ENCODE measurements at regions not wholly inside any gene's neighbourhood (a gene's known extent, or its start where the extent isn't known, plus 50 kb on each side); places are given as distances from the start of the nearest gene placed in this dataset.

DNA sequence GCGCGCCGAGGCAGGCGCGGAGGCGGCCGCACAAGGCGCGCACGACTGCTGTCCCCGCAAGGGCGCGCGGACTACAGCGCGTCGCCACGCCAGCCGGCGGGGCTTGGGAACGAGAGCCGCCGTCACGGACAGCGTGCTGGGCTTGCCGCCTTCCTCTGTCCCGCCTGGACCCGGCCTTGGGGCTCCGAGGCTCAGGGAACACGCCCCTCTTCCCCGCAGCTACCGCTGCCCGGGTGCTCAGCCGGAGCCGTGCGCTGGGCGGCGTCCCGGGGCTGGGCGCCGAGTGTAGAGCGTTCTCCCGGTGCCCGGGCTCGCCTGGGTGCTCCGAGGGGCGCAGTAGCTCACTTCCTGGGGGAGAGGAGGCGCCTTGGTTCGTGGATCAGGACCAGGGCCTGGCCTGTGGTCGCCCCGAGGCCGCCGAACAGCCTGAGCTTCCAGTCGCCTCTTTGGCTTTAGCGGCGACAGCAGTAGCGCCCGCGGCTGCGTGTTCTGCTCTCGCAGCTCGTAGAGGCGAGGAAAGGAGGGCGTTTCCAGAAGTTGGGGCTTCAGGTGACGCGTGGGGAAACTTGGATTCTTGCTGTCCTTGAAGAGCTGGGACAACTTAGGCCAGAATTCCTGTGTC, 226.7 kb upstream of the C2CD4B start:
- TF ChIP-seq, protein P1, sequence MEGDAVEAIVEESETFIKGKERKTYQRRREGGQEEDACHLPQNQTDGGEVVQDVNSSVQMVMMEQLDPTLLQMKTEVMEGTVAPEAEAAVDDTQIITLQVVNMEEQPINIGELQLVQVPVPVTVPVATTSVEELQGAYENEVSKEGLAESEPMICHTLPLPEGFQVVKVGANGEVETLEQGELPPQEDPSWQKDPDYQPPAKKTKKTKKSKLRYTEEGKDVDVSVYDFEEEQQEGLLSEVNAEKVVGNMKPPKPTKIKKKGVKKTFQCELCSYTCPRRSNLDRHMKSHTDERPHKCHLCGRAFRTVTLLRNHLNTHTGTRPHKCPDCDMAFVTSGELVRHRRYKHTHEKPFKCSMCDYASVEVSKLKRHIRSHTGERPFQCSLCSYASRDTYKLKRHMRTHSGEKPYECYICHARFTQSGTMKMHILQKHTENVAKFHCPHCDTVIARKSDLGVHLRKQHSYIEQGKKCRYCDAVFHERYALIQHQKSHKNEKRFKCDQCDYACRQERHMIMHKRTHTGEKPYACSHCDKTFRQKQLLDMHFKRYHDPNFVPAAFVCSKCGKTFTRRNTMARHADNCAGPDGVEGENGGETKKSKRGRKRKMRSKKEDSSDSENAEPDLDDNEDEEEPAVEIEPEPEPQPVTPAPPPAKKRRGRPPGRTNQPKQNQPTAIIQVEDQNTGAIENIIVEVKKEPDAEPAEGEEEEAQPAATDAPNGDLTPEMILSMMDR (IDR thresholded peaks at IDR 0.05; ENCODE audit: low read depth, low read length), result peak; percentile 47; the same call in 1 of the 2 replicates
- H3K9me3 ChIP-seq (ENCODE audit: severe bottlenecking), result no peaks in the 10 kb centered on the region
- peak overlapping the region; percentile 99 for H3K4me3 ChIP-seq (ENCODE audit: low read depth, low read length)
- H3K36me3 ChIP-seq, result no peaks in the 10 kb centered on the region; the same call in none of the 2 replicates
- no peaks in the 10 kb centered on the region for H3K27me3 ChIP-seq (ENCODE audit: insufficient read depth, low read depth, severe bottlenecking)
- DNase-seq, result peak; percentile 64
- peak overlapping the region; percentile 69 for H3K27ac ChIP-seq

DNA sequence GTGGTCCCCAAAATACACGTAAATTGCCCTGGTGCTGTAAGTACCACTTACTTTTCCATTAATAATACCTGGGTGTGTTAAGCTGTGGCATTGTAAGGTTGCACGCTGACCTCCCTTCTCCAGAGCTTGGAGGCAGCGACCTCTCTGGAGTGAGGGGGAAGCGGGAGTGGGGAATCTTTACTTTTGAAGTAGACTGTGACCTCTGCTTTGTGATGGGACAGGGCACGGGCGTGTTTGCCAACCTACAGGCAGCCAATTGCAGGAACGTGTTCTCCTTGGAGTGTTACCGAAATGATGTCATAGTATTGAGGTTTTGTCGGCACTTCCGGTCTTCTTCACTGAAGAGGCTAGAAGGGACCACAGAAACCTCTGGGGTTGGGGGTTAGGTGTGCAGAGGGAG, 227.3 kb upstream of the C2CD4B start:
- no peak for DNase-seq
- H3K4me3 ChIP-seq (ENCODE audit: low read depth, low read length), result peak overlapping the region; percentile 99
- no peaks in the 10 kb centered on the region; the same call in none of the 2 replicates for H3K36me3 ChIP-seq
- H3K27ac ChIP-seq, result no peak overlapping the region
- TF ChIP-seq, protein P1 (IDR thresholded peaks at IDR 0.05; ENCODE audit: low read depth, low read length), result no peak
- H3K27me3 ChIP-seq (ENCODE audit: insufficient read depth, low read depth, severe bottlenecking), result no peaks in the 10 kb centered on the region
- peaks cover 2% of the 10 kb centered on the region for H3K9me3 ChIP-seq (ENCODE audit: severe bottlenecking)

DNA sequence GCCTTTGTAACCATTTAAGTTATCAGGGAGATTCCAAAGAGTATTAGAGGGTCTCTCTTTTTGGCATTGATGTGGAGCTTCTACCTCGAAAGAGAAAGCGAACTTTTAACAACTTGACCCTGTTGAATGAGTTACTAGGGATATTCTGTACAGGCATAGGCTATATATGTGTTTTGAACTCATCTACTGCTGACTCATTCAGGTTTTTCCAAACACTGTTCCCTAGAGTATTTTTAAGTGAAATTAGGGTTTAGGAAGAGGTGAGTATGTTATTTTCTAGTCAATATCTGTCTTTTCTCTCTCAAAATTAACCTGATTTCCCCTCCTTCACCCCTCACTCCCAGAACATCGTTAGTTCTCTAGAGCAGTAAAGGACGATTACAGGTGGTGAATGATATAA, 228.1 kb upstream of the C2CD4B start:
- Histone ChIP-seq H3K9me3 (ENCODE audit: severe bottlenecking) (peaks cover 4% of the 10 kb centered on the region), H3K36me3 (no peaks in the 10 kb centered on the region; the same call in none of the 2 replicates), H3K27ac (no peak overlapping the region), H3K4me3 (ENCODE audit: low read depth, low read length) (no peak overlapping the region), H3K27me3 (ENCODE audit: insufficient read depth, low read depth, severe bottlenecking) (no peaks in the 10 kb centered on the region)
- TF ChIP-seq, protein P1 (IDR thresholded peaks at IDR 0.05; ENCODE audit: low read depth, low read length), result no peak
- no peak for DNase-seq

DNA sequence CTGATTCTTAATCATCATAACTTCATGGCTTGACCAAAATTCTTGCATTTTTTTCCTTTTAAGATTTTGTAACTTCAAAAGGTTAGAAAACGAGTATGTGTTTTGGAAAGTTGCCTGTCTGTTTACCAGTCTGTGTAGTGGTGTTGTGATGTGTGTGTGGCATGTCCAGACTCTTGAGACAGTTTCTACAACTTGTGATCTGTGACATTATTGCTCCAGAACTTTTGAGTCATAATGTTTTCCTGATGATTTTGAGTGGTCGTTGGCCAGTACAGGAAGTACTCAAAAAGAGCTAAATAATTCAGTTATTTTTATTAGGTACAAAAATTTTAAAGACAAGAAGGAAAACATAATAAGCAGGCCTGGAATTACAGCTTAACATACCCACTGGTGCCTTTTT, 229.0 kb upstream of the C2CD4B start:
- no peak overlapping the region for H3K27ac ChIP-seq
- H3K4me3 ChIP-seq (ENCODE audit: low read depth, low read length), result no peak overlapping the region
- H3K9me3 ChIP-seq (ENCODE audit: severe bottlenecking), result peaks cover 6% of the 10 kb centered on the region
- H3K36me3 ChIP-seq, result no peaks in the 10 kb centered on the region; the same call in none of the 2 replicates
- DNase-seq, result no peak
- no peaks in the 10 kb centered on the region for H3K27me3 ChIP-seq (ENCODE audit: insufficient read depth, low read depth, severe bottlenecking)
- TF ChIP-seq, protein P1 (IDR thresholded peaks at IDR 0.05; ENCODE audit: low read depth, low read length), result no peak

DNA sequence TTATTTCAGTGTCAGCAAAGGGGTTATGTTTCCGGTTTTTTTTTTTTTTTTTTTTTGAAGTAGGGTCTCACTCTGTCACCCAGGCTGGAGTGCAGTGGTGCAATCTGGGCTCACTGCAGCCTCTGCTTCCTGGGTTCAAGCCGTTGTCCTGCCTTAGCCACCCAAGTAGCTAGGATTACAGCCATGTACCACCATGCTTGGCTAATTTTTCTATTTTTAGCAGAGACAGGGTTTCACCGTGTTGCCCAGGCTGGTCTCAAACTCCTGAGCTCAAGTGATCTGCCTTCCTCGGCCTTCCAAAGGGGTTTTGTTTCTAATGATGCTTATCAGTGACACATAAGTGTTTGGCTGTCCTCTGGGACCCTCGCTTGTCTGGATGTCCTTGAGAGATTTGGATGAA, 235.7 kb upstream of the C2CD4B start:
- no peaks in the 10 kb centered on the region for H3K36me3 ChIP-seq
- no peak overlapping the region for H3K4me3 ChIP-seq (ENCODE audit: low read depth, low read length)

More for the DNA sequence above, 235.7 kb upstream of the C2CD4B start:
- peaks cover 6% of the 10 kb centered on the region for H3K9me3 ChIP-seq (ENCODE audit: severe bottlenecking)
- H3K27me3 ChIP-seq (ENCODE audit: insufficient read depth, low read depth, severe bottlenecking), result no peaks in the 10 kb centered on the region
- DNase-seq, result no peak
- TF ChIP-seq, protein P1 (IDR thresholded peaks at IDR 0.05; ENCODE audit: low read depth, low read length), result no peak
- H3K27ac ChIP-seq, result no peak overlapping the region

All from WERI-Rb-1 (cell line).